NOMO-1 (cell line): ENCODE measurements at regions not wholly inside any gene's neighbourhood (a gene's known extent, or its start where the extent isn't known, plus 50 kb on each side); places are given as distances from the start of the nearest gene placed in this dataset.
"Not testable (repeated sequence)": the region's sequence is repeated elsewhere in the genome, so short reads cannot be mapped to it uniquely, and the experiment has no call there.

ENCODE experiments used
- DNase-seq, 2 experiments: peaks; one replicate each; lab custom pipeline; 2025; ENCODE audit not compliant: unreplicated experiment in 2 of 2; lab: John Stamatoyannopoulos, UW

GRCh38 chr16:31581065-31581464 is 53.4 kb downstream of the AHSP start:
- DNase-seq: not testable (repeated sequence)

DNA sequence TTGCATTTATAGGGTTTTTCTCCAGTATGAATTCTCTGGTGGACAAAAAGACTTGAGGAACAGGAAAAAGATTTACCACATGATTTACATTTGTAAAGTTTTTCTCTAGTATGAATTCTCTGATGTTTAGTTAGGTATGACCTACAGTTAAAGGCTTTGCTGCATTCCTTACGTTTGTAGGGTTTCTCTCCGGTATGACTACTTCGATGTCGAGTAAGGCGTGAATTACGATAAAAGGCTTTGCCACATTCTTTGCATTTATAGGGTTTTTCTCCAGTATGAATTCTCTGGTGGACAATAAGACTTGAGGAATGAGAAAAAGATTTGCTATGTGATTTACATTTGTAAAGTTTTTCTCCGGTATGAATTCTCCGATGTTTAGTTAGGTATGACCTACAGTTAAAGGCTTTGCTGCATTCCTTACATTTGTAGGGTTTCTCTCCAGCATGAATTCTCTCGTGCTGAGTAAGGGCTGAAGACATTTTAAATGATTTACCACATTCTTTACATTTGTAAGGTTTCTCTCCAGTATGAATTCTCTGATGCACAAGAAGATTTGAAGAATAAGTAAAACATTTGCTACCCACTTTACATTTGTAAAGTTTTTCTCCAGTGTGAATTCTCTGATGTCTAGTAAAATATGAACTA is 74.2 kb downstream of the AHSP start:
- not testable (repeated sequence) for DNase-seq

DNA sequence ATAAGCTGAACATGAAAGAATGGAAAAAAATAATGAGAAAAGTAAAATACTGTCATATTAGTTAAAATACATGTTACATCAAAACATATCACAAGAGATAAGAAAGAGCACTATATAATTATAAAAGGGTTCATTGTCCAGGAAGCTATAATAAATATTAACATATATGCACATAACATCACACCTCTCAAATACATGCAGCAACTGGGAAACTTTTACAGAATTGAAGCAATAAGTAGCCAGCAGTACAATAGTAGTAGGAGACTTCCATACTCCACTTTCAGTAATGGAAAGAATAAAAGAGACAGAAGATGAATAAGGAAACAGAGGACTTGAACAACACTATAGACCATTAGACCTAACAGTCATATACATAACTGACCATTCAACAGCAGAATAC is 90.4 kb downstream of the AHSP start:
- DNase-seq: no peak

DNA sequence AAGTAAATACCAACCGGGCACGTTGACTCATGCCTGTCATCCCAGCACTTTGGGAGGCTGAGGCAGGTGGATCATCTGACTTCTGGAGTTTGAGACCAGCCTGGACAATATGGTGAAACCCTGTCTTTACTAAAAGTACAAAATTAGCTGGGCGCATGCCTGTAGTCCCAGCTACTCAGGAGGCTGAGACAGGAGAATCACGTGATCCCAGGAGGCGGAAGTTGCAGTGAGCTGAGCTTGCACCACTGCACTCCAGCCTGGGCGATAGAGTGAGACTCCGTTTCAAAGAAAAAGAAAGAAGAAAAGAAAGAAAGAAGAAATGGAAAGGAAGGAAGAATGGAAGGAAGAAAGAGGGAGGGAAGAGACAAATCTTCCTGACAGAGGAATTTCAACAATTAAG is 108.7 kb downstream of the AHSP start:
- no peak for DNase-seq

GRCh38 chr16:31641279-31641678 is 113.6 kb downstream of the AHSP start:
- DNase-seq: no peak

DNA sequence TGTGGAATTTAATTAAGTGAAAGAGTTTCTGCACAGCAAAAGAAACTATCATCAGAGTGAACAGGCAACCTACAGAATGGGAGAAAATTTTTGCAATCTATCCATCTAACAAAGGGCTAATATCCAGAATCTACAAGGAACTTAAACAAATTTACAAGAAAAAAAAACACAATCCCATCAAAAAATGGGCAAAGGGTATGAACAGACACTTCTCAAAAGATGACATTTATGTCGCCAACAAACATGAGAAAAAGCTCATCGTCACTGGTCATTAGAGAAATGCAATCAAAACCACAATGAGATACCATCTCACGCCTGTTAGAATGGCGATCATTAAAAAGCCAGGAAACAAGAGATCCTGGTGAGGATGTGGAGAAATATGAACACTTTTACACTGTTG is 128.0 kb downstream of the AHSP start:
- DNase-seq: not testable (repeated sequence)

DNA sequence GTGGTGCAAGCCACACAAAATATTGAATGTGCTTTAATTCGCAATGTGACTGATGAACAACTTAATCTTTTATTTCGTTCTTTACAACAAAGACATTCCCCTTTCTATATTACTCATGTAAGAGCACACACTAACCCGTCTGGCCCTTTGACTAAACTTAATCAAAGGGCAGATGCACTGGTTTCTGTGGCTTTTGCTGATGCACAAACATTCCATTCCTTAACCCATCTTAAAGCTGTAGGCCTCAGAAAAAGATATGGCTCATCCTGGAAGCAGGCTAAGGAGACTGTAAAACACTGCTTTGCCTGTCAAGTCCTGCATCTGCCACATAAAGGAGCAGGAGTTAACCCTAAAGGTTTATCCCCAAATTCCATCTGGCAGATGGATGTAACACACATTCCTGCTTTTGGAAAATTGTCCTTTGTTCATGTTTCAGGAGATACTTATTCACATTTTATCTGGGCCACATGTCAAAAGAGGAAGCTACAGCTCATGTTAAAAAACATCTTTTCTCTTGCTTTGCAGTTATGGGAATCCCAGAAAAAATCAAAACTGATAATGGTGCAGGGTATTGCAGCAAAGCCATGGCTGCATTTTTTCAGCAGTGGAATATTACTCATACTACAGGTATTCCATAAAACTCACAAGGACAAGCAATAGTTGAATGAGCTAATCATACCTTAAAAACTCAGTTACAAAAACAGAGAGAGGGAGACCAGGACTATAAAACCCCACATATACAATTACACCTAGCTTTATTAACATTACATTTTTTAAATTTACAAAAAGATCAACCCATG is 137.2 kb downstream of the AHSP start:
- DNase-seq: no peak

DNA sequence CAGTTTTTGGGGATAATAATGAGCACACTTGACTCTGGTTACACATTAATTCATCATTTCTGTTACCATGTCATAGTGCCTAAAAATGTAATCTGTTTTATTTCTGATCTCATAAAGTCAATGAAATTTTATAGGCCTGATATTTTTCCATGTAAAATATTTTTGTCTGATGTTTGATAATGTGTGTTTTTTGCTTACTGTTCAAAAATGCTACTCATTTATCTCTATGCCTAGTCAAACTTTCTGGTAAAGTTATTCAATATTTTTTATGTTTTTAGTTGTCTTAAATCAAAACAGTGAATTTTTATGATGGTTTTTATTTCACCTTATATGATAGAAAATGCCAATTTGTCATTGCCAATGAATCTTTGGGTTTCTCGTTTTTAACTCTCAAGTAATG is 147.0 kb downstream of the AHSP start:
- DNase-seq: no peak

- DNase-seq: no peak
Measured at GRCh38 chr16:31676731-31677130, 149.0 kb downstream of the AHSP start.

- DNase-seq: no peak
Measured at GRCh38 chr16:31678649-31679325, 151.1 kb downstream of the AHSP start.

DNA sequence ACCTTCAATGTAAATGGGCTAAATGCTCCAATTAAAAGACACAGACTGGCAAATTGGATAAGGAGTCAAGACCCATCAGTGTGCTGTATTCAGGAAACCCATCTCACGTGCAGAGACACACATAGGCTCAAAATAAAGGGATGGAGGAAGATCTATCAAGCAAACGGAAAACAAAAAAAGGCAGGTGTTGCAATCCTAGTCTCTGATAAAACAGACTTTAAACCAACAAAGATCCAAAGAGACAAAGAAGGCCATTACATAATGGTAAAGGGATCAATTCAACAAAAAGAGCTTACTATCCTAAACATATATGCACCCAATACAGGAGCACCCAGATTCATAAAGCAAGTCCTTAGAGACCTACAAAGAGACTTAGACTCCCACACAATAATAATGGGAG is 161.6 kb downstream of the AHSP start:
- not testable (repeated sequence) for DNase-seq

- DNase-seq: not testable (repeated sequence)
Measured at GRCh38 chr16:31692338-31692737, 164.6 kb downstream of the AHSP start.

DNA sequence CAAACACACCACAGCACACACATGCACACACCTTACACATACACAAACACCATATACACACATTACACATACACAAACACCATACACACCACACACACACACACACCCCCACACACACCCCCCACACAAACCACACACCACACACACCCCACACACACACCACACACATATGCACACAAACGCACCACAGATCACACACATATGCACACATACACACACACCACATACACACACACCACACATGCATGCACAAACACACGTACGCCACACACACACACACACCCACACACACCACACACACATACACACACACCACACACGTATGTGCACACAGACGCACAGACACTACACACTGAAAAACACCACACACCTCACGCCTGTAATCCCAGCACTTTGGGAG is 166.0 kb downstream of the AHSP start:
- DNase-seq: no peak

GRCh38 chr16:31694461-31694860 is 166.8 kb downstream of the AHSP start:
- no peak for DNase-seq

- DNase-seq: peak in 1 of 2 experiments; percentile 8
Measured at GRCh38 chr16:31695667-31696066, 168.0 kb downstream of the AHSP start.

GRCh38 chr16:31696968-31697743 is 169.5 kb downstream of the AHSP start:
- DNase-seq: peak in 1 of 2 experiments; percentile 2

DNA sequence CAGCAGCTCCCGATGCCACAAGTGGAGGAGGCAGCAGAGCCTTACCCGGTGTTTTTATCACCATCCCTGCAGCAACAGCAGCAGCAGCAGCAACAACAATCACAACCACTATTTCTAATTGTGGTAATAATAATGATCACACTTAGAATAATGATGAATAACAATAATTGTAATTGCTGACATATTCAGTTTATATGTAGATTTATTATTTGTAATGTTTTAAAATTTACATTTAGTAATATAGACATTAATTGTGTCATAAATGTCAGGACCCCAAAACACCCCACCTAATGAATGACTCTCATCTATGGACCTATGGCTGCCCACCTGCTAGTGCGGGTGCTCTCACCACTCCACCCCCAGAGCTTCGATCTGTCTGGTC is 170.0 kb downstream of the AHSP start:
- no peak for DNase-seq

DNA sequence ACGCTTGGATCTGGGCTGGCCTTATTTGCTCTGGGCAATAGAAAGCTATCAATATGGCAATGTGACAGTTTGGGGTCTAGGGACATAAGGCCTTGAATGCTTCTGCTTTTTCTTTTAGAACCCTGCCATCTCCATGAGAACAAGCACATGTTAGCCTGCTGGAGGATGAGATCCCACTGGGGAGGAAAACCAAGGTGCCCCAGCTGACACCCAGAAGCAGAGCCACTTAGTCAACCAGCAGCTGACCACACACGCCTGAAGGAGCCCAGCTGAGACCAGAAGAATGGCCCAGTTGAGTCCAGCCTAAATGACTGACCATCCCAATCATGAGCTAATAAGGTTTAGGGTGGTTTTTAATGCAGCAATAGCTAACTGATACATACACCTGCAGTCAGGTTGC is 171.2 kb downstream of the AHSP start:
- DNase-seq: no peak

DNA sequence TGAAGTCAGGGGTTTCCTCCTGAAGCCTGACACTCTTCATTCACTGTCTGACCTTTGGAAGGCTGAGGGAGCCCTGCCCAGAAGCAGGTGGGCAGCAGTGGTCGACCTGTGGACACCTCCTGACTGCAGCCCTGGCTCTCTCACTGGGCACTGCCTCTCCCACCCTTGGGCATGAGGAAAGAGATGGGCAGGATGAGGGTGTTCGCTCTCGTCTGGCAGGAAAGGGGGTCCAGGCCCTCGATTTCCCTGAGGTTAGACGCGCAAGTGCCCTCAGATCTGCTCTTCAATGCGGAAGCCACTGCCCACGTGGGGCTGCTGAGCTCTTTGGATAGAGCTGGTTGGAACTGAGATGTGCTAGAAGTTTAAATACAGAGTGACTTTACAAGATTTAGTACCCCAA is 171.9 kb downstream of the AHSP start:
- no peak for DNase-seq

DNA sequence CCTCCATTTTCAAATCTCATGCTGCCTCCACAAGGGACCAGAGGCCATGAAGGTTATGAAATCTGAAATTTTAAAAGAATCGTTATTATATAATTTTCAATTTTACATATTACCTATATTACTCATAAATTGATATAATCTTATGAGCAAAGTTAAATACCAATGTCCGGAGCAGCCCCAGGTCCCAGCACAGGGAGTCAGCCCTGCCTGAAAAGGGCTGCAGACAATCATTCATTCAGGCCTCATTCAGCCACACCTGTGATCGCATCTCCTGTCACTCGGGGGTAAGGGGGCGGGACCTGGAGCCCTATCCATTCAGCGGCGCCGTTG is 172.5 kb downstream of the AHSP start:
- DNase-seq: no peak
